HCT116 (cell line): ENCODE measurements at regions not wholly inside any gene's neighbourhood (a gene's known extent, or its start where the extent isn't known, plus 50 kb on each side); places are given as distances from the start of the nearest gene placed in this dataset.

Experiments used
- ATAC-seq: fragments of 200-7000 bp; cut with Tn5 transposase; 2 replicates; pipeline ENCODE4 v1.9.1; 2020; ENCODE audit warnings: mild to moderate bottlenecking, moderate library complexity
- BruUV-seq: library from RNA; stranded (reverse); fragments of 400-500 nt; replicated peaks from 2 replicates; lab custom pipeline; 2021; lab: Mats Ljungman, UMichigan
- CTCF ChIA-PET: fragments of 300-600 bp; sonication (Branson Sonifier 250); formaldehyde crosslinking; loops from one replicate; lab custom pipeline; 2021; ENCODE audit warnings: antibody characterized with exemption; lab: Charles Lee
- POLR2A ChIA-PET: fragments of 300-600, 350-600 bp; sonication (Branson Sonifier 250); formaldehyde crosslinking; loops from one replicate; lab custom pipeline; 2021; ENCODE audit warnings: antibody characterized with exemption; lab: Charles Lee
- RAD21 ChIA-PET, 2 experiments: fragments of 300-600 bp; sonication (Branson Sonifier 250); formaldehyde crosslinking; loops; one replicate each; lab custom pipeline; 2023; ENCODE audit warnings: low total read pairs in 2 of 2; ENCODE audit not compliant: uncharacterized antibody in 2 of 2, unreplicated experiment in 2 of 2, low non-redundant PET in 1 of 2; lab: Charles Lee
- DNase-seq: peaks from one replicate; pipeline ENCODE4 v3.0.0-alpha.2; 2010; ENCODE audit warnings: low read depth, low spot score
- H2AFZ ChIP-seq: fragments of 200-600 bp; shearing (Covaris generic), sonication (generic); 2 replicates; pipeline ENCODE4 v1.6.1; 2017; ENCODE audit warnings: low read depth, mixed run types, mixed read lengths, antibody characterized with exemption, low read length; ENCODE audit not compliant: poor library complexity, severe bottlenecking
- H3K27ac ChIP-seq: 2 replicates; pipeline ENCODE4 v1.5.1; 2012; ENCODE audit warnings: low read depth, low read length
- H3K27me3 ChIP-seq: fragments of 200-600 bp; sonication (generic); 2 replicates; pipeline ENCODE4 v1.6.1; 2016; ENCODE audit warnings: mixed run types, low read length, mixed read lengths; ENCODE audit not compliant: insufficient read depth
- H3K36me3 ChIP-seq, 2 experiments: fragments of 200-500 bp in 1 of 2; fragments of 200-600 bp in 1 of 2; sonication (Bioruptor generic) in 1 of 2; sonication (generic) in 1 of 2; 2 replicates each; pipeline versions ENCODE4 v1.5.1 to v1.6.1; 2014 to 2016; ENCODE audit warnings: low read length in 2 of 2, inconsistent platforms in 1 of 2, mixed read lengths in 1 of 2, mixed run types in 1 of 2; ENCODE audit not compliant: insufficient read depth in 2 of 2, control insufficient read depth in 1 of 2
- H3K4me1 ChIP-seq, 2 experiments: fragments of 200-600 bp in 1 of 2; sonication (generic) in 1 of 2; 2 replicates each; pipeline versions ENCODE4 v1.5.1 to v1.6.1; 2012 to 2017; ENCODE audit warnings: low read length in 2 of 2, inconsistent platforms in 1 of 2, mild to moderate bottlenecking in 1 of 2, mixed read lengths in 1 of 2, mixed run types in 1 of 2, moderate library complexity in 1 of 2; ENCODE audit not compliant: insufficient read depth in 2 of 2, control insufficient read depth in 1 of 2
- H3K4me2 ChIP-seq: fragments of 200-600 bp; sonication (generic); 2 replicates; pipeline ENCODE4 v1.6.1; 2017; ENCODE audit warnings: mixed run types, low read length, mixed read lengths
- H3K4me3 ChIP-seq, 2 experiments: fragments of 200-600 bp in 1 of 2; sonication (generic) in 1 of 2; replicated peaks in 1 of 2; 2 replicates each; pipeline ENCODE4 v1.5.1; 2011 to 2016; ENCODE audit warnings: low read length in 2 of 2, control low read depth in 1 of 2, low read depth in 1 of 2, mild to moderate bottlenecking in 1 of 2, mixed read lengths in 1 of 2, mixed run types in 1 of 2
- H3K79me2 ChIP-seq: fragments of 200-600 bp; sonication (generic); 2 replicates; pipeline ENCODE4 v1.6.1; 2017; ENCODE audit warnings: mild to moderate bottlenecking, mixed run types, low read length, moderate library complexity, mixed read lengths; ENCODE audit not compliant: insufficient read depth
- H3K9ac ChIP-seq: fragments of 200-600 bp; sonication (generic); 2 replicates; pipeline ENCODE4 v1.6.1; 2016; ENCODE audit warnings: low read length, mixed read lengths
- H3K9me2 ChIP-seq: fragments of 200-600 bp; sonication (generic), shearing (Covaris generic); 2 replicates; pipeline ENCODE4 v1.6.1; 2017; ENCODE audit warnings: mixed run types, mild to moderate bottlenecking, moderate library complexity; ENCODE audit not compliant: insufficient read depth
- H3K9me3 ChIP-seq, 2 experiments: fragments of 200-500 bp in 1 of 2; fragments of 200-600 bp in 1 of 2; sonication (Bioruptor generic) in 1 of 2; sonication (generic) in 1 of 2; 2 replicates each; pipeline ENCODE4 v1.6.1; 2014 to 2017; ENCODE audit warnings: low read length in 2 of 2, mixed read lengths in 2 of 2, inconsistent platforms in 1 of 2, low read depth in 1 of 2, mild to moderate bottlenecking in 1 of 2, mixed run types in 1 of 2, moderate library complexity in 1 of 2; ENCODE audit not compliant: control insufficient read depth in 1 of 2, insufficient read depth in 1 of 2
- H4K20me1 ChIP-seq: fragments of 200-600 bp; sonication (generic), shearing (Covaris generic); 2 replicates; pipeline ENCODE4 v1.6.1; 2017; ENCODE audit warnings: mixed run types, mild to moderate bottlenecking, moderate library complexity; ENCODE audit not compliant: insufficient read depth
- CEBPB ChIP-seq: IDR thresholded peaks from 2 replicates; pipeline ENCODE4 v1.6.1; 2012; ENCODE audit warnings: low read depth
- CTCF ChIP-seq, 3 experiments: fragments of 200-600 bp in 1 of 3; sonication (generic) in 1 of 3; IDR thresholded peaks in 2 of 3; conservative IDR thresholded peaks in 1 of 3; 2 replicates each; pipeline ENCODE4 v1.5.1; 2012 to 2017; ENCODE audit warnings: low read depth in 2 of 3, low read length in 2 of 3, antibody characterized with exemption in 1 of 3, borderline replicate concordance in 1 of 3, control low read depth in 1 of 3, mild to moderate bottlenecking in 1 of 3, mixed read lengths in 1 of 3, mixed run types in 1 of 3, moderate library complexity in 1 of 3; ENCODE audit not compliant: insufficient read depth in 1 of 3
- ELF1 ChIP-seq: IDR thresholded peaks from 2 replicates; pipeline ENCODE4 v1.6.1; 2012; ENCODE audit warnings: low read depth, borderline replicate concordance
- EZH2 ChIP-seq: fragments of 200-600 bp; sonication (generic); IDR thresholded peaks from 2 replicates; pipeline ENCODE4 v1.6.1; 2017; ENCODE audit warnings: antibody characterized with exemption, mixed run types
- EZH2phosphoT487 ChIP-seq: fragments of 200-600 bp; IDR thresholded peaks from 2 replicates; pipeline ENCODE4 v1.6.1; 2018; ENCODE audit warnings: antibody characterized with exemption, borderline replicate concordance
- FOSL1 ChIP-seq: IDR thresholded peaks from 2 replicates; pipeline ENCODE4 v1.6.1; 2012; ENCODE audit warnings: low read depth
- JUND ChIP-seq: IDR thresholded peaks from 2 replicates; pipeline ENCODE4 v1.6.1; 2012
- POLR2AphosphoS5 ChIP-seq: IDR thresholded peaks from 2 replicates; pipeline ENCODE4 v1.6.1; 2011; ENCODE audit warnings: mild to moderate bottlenecking, low read depth, low read length, moderate library complexity
- RAD21 ChIP-seq: IDR thresholded peaks from 2 replicates; pipeline ENCODE4 v1.6.1; 2012; ENCODE audit warnings: low read depth, mild to moderate bottlenecking
- REST ChIP-seq: IDR thresholded peaks from 2 replicates; pipeline ENCODE4 v1.6.1; 2012; ENCODE audit warnings: low read depth
- SP1 ChIP-seq: IDR thresholded peaks from 2 replicates; pipeline ENCODE4 v1.6.1; 2012; ENCODE audit warnings: low read depth
- TCF7L2 ChIP-seq: IDR thresholded peaks from 2 replicates; pipeline ENCODE4 v1.7.0; 2011; ENCODE audit warnings: borderline replicate concordance, inconsistent platforms; ENCODE audit not compliant: insufficient read depth, insufficient read length; ENCODE audit errors: extremely low read depth
- YY1 ChIP-seq: IDR thresholded peaks from 2 replicates; pipeline ENCODE4 v1.6.1; 2011; ENCODE audit warnings: low read length, low read depth, moderate library complexity, mild to moderate bottlenecking; ENCODE audit not compliant: insufficient replicate concordance; ENCODE audit errors: extremely low read depth
- ZNF274 ChIP-seq: fragments of 200-500 bp; sonication (Bioruptor generic); IDR thresholded peaks from 2 replicates; pipeline ENCODE4 v1.6.1; 2014; ENCODE audit warnings: mild to moderate bottlenecking, low read depth, low read length, inconsistent platforms
- intact Hi-C: fragments of 100-400 bp; cut with micrococcal nuclease; formaldehyde crosslinking; loops from 2 replicates; pipeline ENCODE4 v1.10.0; 2022

- no peak overlapping the region for H3K4me3 ChIP-seq
- no peaks in the 10 kb centered on the region for H3K79me2 ChIP-seq
- DNase-seq: no peak
- H3K9me2 ChIP-seq: no peaks in the 10 kb centered on the region
- H2AFZ ChIP-seq: no peak overlapping the region
- RAD21 ChIA-PET: no interaction called here
- no peaks in the 10 kb centered on the region for H3K27me3 ChIP-seq
- no peak overlapping the region for H3K27ac ChIP-seq
- no peaks in the 10 kb centered on the region for H4K20me1 ChIP-seq
- no peaks in the 10 kb centered on the region for H3K4me1 ChIP-seq
- TF ChIP-seq RAD21: no peak
- no peak for TF ChIP-seq EZH2
- TF ChIP-seq CEBPB: no peak
- no peak for TF ChIP-seq REST
- TF ChIP-seq YY1: no peak
- TF ChIP-seq CTCF (IDR thresholded peaks at IDR 0.05 in 2 of 3, conservative IDR thresholded peaks at IDR 0.05 in 1 of 3; ENCODE audit: borderline replicate concordance in 1 of 3, insufficient read depth in 1 of 3, low read depth in 2 of 3, low read length in 2 of 3): no peak
- no peak for TF ChIP-seq ZNF274
- TF ChIP-seq POLR2AphosphoS5: no peak
- TF ChIP-seq TCF7L2: no peak
- no peak for TF ChIP-seq JUND
- no peak for TF ChIP-seq SP1
- TF ChIP-seq ELF1: no peak
- no peak for TF ChIP-seq FOSL1
- no peak for TF ChIP-seq EZH2phosphoT487
- TF ChIP-seq, all 23 proteins: peak for 0
- no peaks in the 10 kb centered on the region; a peak in 1 of 4 replicates for H3K9me3 ChIP-seq
- intact Hi-C loops: no loop called here
- POLR2A ChIA-PET: no interaction called here
- CTCF ChIA-PET: no interaction called here
- H3K4me2 ChIP-seq: no peak overlapping the region
- H3K36me3 ChIP-seq: no peaks in the 10 kb centered on the region
- BruUV-seq: no TSS peak
- no peak for ATAC-seq
- H3K9ac ChIP-seq: no peak overlapping the region
These were observed 274.2 kb downstream of the CDH26 start for GRCh38 chr20:60232380-60232779.
